Gastrocnemius medialis (tissue), 4 donors: ENCODE measurements at regions not wholly inside any gene's neighbourhood (a gene's known extent, or its start where the extent isn't known, plus 50 kb on each side); places are given as distances from the start of the nearest gene placed in this dataset.

Experiments used
- POLR2A ChIP-seq, 2 donors: fragments of 450-650 bp; IDR thresholded peaks; one replicate each; pipeline ENCODE4 v1.6.1; 2017; ENCODE audit warnings: antibody characterized with exemption in 2 of 2, mild to moderate bottlenecking in 2 of 2, moderate library complexity in 2 of 2
- TF ChIP-seq, protein P1 (sequence below), 5 experiments: fragments of 450-650 bp in 3 of 5; fragments of 200-600 bp in 2 of 5; sonication (generic) in 2 of 5; IDR thresholded peaks in 4 of 5; conservative IDR thresholded peaks in 1 of 5; 1 replicate in 4 of 5; 2 replicates in 1 of 5; pipeline ENCODE4 v1.5.1; 2016 to 2019; ENCODE audit warnings: antibody characterized with exemption in 5 of 5, mild to moderate bottlenecking in 3 of 5, moderate library complexity in 3 of 5

DNA sequence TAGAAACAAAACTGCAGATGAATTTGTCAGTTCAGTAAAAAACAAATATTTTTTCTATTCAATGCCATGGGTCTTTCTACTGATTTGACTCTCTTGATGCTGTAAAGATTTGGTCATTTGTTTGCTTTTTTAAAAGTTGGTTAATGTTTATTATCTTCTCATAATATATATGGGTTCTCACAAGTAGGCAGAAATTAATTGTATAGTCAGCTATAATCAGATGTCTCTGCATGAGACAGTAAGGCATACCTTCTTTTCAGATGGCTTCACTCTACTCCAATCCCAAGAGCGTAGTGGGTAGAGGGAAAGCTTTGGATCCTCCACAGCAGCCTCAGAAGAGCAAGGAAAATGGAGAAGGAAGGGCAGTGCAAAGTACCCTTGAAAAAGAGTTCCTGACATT is 1202.9 kb upstream of the CELF4 start:
- TF ChIP-seq, protein P1, sequence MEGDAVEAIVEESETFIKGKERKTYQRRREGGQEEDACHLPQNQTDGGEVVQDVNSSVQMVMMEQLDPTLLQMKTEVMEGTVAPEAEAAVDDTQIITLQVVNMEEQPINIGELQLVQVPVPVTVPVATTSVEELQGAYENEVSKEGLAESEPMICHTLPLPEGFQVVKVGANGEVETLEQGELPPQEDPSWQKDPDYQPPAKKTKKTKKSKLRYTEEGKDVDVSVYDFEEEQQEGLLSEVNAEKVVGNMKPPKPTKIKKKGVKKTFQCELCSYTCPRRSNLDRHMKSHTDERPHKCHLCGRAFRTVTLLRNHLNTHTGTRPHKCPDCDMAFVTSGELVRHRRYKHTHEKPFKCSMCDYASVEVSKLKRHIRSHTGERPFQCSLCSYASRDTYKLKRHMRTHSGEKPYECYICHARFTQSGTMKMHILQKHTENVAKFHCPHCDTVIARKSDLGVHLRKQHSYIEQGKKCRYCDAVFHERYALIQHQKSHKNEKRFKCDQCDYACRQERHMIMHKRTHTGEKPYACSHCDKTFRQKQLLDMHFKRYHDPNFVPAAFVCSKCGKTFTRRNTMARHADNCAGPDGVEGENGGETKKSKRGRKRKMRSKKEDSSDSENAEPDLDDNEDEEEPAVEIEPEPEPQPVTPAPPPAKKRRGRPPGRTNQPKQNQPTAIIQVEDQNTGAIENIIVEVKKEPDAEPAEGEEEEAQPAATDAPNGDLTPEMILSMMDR (IDR thresholded peaks at IDR 0.05 in 4 of 5, conservative IDR thresholded peaks at IDR 0.05 in 1 of 5), result no peak
- TF ChIP-seq POLR2A (IDR thresholded peaks at IDR 0.05), result no peak
